ENCODE measurements at regions not wholly inside any gene's neighbourhood (a gene's known extent, or its start where the extent isn't known, plus 50 kb on each side); places are given as distances from the start of the nearest gene placed in this dataset.

- no peaks in the 10 kb centered on the region for H3K4me1 ChIP-seq (replicated peaks in 1 of 2; ENCODE audit: control insufficient read depth in 2 of 2, insufficient read depth in 2 of 2, low read length in 2 of 2)
- FAIRE-seq (no peak), DNase-seq (ENCODE audit: extremely low read depth in 1 of 4, low spot score in 3 of 4) (no peak), ATAC-seq (no peak)
- in situ Hi-C loops (cut with MboI), result no loop called here
- H3K36me3 ChIP-seq (ENCODE audit: control insufficient read depth, insufficient read depth, low read length), result no peaks in the 10 kb centered on the region
- no peaks in the 10 kb centered on the region for H3K79me2 ChIP-seq (ENCODE audit: control insufficient read depth, insufficient read depth, low read length)
- no TSS peak for BruUV-seq (replicated peaks)
- H3K4me2 ChIP-seq (ENCODE audit: insufficient read depth, low read length), result no peak overlapping the region
- H3K4me3 ChIP-seq, result no peak overlapping the region
- no peaks in the 10 kb centered on the region for H3K9me1 ChIP-seq (ENCODE audit: control insufficient read depth, insufficient read depth, low read length)
- no peak overlapping the region for H3K27ac ChIP-seq (ENCODE audit: extremely low read depth, low read depth, low read length)
- ChIA-PET CTCF (ENCODE audit: low intra/inter-chr PET ratio) (no interaction called here), POLR2A (no interaction called here)
- no peaks in the 10 kb centered on the region for H3K27me3 ChIP-seq (ENCODE audit: control insufficient read depth in 2 of 2, insufficient read depth in 2 of 2, low read length in 2 of 2)
- H4K20me1 ChIP-seq (replicated peaks; ENCODE audit: control insufficient read depth, insufficient read depth, low read length), result no peaks in the 10 kb centered on the region
- intact Hi-C loops (cut with micrococcal nuclease), result no loop called here
- H3K9me3 ChIP-seq (replicated peaks; ENCODE audit: control insufficient read depth, insufficient read depth, low read depth, low read length), result no peaks in the 10 kb centered on the region
- H2AFZ ChIP-seq (ENCODE audit: low read depth, low read length), result no peak overlapping the region
- no peak overlapping the region for H3K9ac ChIP-seq (ENCODE audit: insufficient read depth in 1 of 2, low read depth in 2 of 2, low read length in 2 of 2)
- TF ChIP-seq IRF2 (CRISPR knock-in tag; IDR thresholded peaks at IDR 0.05) (no peak), ZNF146 (CRISPR knock-in tag; IDR thresholded peaks at IDR 0.05; ENCODE audit: unreplicated experiment) (no peak), ZBTB5 (IDR thresholded peaks at IDR 0.05) (no peak), NKRF (IDR thresholded peaks at IDR 0.05; ENCODE audit: borderline replicate concordance) (no peak), ZNF589 (CRISPR knock-in tag; IDR thresholded peaks at IDR 0.05; ENCODE audit: low read depth) (no peak), AFF1 (IDR thresholded peaks at IDR 0.05; ENCODE audit: low read depth in 1 of 2, partially characterized antibody in 2 of 2) (no peak), ZNF41 (CRISPR knock-in tag; conservative IDR thresholded peaks at IDR 0.05) (no peak), ZNF436 (CRISPR knock-in tag; IDR thresholded peaks at IDR 0.05) (no peak), ZNF583 (CRISPR knock-in tag; IDR thresholded peaks at IDR 0.05) (no peak), MCM5 (IDR thresholded peaks at IDR 0.05; ENCODE audit: low read depth) (no peak), MXD1 (CRISPR knock-in tag; IDR thresholded peaks at IDR 0.05; ENCODE audit: borderline replicate concordance, poor library complexity, severe bottlenecking) (no peak)
Measured at GRCh38 chr16:35523991-35524390, 2064.6 kb downstream of the TP53TG3F start.

Data from K562 (cell line).